ENCODE measurements at regions not wholly inside any gene's neighbourhood (a gene's known extent, or its start where the extent isn't known, plus 50 kb on each side); places are given as distances from the start of the nearest gene placed in this dataset.
"Not testable (repeated sequence)": the region's sequence is repeated elsewhere in the genome, so short reads cannot be mapped to it uniquely, and the experiment has no call there.

DNA sequence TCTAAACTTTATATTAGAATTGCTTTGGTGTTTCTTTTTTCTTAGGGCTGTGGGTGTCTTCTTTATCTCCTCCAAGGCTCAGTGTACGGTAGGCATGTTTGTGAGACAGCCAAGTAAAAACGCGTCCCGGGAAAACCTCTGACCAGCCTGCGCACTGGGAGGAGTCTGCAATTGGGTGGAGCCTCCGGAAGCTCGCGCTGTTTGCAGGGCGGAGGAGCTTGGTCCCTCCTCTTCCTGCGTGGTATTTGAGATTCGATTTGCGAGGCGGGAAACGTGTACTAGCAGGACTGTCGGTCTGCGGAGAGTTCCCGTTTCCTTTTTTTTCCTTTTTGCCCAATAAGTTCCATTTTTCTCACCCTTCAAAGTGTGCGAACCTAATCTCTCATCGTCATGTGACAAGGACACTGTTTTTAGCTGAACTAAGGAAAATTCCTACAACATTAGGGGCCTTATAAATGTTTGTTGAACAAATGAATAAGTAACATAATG, 182.1 kb upstream of the OTX2 start:
- no peak for DNase-seq

DNA sequence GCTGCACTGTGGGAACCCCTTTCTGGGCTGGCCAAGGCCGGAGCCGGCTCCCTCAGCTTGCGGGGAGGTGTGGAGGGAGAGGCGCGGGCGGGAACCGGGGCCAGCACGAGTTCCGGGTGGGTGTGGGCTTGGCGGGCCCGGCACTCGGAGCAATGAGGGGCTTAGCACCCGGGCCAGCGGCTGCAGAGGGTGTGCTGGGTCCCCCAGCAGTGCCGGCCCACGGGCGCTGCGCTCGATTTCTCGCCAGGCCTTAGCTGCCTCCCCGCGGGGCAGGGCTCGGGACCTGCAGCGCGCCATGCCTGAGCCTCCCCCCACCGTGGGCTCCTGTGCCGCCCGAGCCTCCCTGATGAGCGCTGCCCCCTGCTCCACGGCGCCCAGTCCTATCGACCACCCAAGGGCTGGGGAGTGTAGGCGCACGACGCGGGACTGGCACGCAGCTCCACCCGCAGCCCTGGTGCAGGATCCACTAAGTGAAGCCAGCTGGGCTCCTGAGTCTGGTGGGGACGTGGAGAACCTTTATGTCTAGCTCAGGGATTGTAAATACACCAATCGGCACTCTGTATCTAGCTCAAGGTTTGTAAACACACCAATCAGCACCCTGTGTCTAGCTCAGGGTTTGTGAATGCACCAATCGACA, 180.8 kb upstream of the OTX2 start:
- not testable (repeated sequence) for DNase-seq

DNA sequence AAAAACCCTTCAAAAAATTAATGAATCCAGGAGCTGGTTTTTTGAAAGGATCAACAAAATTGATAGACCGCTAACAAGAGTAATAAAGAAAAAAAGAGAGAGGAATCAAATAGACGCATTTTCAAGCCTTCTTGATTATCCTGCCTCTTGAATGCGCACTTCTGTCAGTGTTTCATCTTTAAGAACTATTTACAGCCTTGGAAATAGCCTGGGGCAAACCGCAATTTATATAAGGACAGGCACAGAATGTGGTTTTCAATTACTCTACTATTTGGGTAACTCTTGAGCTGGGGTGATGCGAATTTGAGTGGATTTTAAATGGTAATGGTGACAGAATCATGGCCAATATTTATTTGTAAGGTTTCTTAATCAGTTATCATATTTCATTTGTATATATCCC, 179.1 kb upstream of the OTX2 start:
- DNase-seq = no peak

DNA sequence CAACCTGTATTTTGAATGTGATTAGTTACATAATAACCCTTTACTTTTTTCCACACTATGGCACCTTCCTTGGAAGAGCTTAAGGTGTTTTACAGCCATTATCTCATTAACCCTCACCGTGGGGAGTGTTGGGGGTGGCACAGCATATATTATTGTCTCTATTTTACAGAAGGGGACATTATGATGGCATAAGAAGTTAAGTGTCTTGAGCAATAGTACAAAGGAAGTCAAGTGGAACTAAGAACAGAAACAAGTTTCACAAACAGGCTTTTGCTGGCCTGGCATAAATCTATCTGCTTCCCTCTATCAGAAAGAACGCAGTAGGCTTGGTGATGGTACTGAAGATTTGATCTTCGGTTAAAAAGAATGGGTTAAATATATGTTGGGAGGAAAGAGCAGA, 169.7 kb upstream of the OTX2 start:
- DNase-seq = no peak

DNA sequence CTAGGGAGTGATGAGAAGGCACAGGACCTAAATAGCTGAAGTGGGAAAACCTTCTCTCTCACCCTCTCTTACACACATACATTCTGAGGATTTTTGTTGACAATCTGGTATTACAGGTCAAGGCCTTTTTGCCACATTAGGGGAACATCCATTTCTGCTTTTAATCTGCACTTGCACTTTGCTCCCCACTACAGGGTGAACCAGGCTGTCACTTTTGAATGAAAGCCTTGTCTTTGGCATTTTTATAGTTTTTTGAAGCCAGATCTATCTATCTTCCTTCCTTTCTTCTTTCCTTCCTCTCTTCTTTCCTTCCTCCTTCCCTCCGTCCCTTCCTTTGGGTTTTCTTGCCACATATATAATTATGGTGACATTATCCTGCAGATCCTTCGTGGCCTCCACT, 165.9 kb upstream of the OTX2 start:
- DNase-seq = no peak

DNA sequence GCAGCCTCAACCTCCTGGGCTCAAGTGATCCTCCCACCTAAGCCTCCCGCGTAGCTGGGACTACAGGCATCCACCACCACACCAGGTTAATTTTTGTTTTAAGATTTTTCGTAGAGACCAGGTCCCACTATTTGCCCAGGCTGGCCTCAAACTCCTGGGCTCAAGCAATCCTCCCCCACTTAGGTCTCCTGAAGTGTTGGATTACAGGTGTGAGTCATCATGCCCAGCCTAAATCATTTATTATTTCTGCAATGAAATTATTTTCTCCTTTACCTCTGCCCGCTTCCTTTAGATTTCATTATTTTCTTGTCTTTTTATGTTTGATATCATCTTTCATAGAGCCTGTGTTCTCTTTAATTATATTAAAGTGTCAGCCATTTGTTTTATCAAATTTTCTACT, 165.2 kb upstream of the OTX2 start:
- DNase-seq = no peak

DNA sequence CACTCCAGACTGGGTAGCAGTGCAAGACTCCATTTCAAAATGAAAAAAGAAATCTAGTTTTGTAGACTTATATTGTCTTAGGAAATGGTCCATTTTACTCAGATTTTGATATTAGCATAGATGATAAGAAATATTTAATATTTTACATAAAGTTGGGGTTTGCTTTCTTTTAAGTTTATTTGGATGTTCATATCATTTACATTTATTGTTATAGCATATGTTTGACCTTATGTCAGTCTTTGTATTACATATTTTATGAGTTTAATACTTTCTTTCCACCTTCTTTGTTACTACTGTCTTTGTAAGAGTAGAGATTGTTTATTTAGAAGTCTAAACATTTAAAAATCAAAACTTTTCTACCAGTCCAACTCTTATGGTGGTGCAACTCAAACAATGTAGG, 162.7 kb upstream of the OTX2 start:
- no peak for DNase-seq

DNA sequence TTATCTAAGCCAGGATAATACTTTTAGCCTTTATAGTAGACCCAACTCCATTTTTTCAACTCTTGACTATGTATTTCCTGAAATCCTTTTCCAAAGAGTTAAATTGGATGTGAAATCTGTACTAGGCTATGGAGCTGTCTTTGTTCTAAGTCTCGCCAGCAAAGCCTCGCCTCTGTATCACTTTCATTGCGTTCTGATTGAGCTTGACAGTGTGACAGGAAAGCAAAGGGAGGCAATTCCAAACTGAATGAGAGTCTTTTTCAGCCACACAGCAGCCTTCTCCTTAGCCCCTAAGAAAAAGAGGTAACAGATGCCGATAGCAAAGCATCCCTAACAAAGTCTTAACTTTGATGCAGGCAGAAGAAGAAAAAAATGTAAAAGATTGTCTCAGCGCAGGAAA, 154.6 kb upstream of the OTX2 start:
- no peak for DNase-seq

DNA sequence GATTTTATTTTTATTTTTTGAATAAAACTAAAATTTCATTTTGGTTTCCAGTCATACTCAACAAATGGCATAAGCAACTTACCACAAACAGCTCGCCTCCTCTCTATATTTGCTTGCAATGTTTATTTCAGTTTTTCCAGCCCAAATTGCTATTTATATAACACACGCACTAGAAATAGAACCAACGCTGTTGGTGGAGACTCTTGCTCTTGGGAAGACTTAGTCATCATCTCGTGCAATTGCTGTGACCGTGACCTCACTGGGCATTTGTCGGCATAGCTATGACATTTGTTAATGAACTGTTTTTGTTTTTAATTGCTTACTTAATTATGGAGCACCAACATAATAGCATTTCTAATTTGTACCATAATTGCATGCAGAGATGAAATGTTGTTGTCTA, 153.1 kb upstream of the OTX2 start:
- no peak for DNase-seq

DNA sequence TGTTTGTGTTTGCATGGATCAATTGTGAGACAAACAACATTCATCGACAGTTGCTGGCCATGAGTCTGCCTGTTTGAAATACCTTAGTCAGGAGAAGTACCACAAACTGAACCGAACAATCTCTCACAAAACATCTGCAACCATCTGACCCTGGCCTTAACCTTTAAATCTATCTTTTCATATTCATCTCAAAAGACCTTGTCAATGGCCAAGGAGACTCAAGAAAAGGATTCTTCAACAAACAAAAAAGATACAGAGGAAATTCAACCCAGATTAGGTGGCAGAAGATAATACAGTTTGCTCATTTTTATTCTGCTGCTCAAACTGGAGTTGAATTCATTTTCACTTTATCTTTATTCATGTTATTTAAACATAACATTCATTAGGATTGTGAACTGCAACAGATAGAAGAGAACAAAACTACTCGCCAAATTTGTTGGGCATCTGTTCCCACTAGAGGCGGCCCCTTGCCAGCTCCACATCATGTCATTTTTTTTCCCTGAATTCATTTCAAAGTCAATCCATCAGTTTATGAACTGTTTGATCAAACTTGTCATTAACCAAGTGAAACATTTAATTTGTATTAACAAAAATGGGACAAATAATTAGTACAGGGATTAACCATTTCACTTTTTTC, 152.3 kb upstream of the OTX2 start:
- DNase-seq = no peak

DNA sequence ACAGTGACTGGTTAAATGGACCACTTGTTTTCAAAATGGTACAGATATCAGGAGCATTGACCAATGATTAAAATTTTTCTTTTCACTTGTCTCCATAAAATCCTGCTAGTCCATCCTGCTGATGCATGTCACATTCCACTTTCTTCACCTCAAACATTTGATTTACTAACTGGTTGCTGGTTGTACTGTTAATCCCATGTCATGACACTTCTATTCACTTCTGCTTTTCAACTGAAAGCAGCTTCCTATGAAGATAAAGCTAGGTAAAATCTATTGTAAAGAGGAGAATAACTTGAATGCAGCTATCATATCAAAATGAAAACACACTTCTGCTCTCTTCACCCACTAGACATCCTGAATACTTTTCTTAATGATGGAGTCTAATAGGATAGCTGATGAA, 149.6 kb upstream of the OTX2 start:
- DNase-seq = no peak

DNA sequence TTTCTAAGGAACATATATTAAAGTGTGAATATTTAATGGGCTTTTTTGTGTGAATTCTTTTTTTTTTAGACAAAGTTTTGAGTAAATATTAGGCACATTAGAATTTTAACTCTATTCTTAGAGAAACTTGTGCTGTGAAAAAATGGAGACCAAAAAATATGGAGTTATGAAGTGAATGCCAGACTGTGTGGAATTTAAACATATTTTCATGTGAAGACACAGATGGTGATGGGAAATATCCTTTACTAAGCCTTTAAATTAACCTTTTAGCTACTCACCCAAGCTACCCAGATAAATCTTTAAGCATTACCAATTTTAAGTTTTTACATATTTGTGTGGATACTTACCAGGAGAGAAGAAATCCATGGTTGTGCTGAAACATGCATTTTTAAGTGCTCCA, 148.8 kb upstream of the OTX2 start:
- DNase-seq = no peak

DNA sequence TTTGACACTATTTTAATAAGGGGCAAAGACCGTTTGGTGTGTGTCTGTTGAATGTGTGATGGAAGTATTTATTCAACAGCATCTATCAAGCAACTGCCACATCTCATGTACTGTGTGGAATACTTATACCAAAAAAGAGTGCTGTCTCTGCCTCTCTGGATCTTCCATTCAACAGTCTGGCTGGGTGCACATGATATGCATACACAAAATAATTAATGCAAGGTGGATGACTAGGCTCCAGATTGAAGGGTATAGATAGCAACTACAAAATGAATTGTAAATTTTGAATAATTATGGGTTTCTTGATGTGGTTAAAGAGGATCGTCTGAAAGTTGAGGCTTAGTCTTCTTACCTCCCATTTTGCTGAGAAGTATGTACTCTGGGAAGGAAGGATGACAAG, 145.9 kb upstream of the OTX2 start:
- DNase-seq = no peak

DNA sequence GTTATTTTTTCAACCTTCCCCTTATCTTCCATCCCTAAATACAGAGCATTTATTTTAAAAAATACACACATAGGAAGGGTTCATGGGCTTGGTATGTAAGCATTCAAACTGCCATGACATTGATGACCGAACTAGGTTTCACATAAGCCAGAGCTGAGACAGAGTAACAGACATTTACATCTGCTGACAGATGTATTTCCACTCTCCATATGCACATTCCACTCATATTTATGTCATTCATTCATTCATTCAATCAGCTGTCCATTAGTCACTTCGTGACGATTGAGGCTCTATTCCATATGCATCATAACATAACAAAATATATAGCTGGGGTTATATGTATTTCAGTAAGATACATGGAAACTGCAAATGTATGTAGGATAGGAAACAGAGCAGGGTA, 145.5 kb upstream of the OTX2 start:
- no peak for DNase-seq

DNA sequence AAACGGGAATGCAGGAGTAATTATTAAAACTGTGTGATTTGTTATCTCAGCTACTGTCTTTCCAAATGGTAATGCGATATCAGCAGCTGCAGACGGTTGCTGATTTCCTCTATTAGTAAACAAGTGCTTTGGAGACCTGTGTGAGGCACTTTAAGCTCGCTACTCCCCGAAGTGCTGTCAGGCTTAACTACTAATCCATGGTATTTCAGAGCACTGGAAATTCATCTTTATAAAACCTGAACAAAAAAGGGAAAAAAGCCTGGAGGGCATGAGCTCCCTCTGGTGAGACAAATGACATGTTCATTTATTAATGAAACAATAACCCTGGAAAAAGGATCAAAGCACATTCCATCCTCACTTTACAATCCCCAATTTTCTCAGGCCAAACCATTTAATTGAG, 143.6 kb upstream of the OTX2 start:
- DNase-seq = no peak

DNA sequence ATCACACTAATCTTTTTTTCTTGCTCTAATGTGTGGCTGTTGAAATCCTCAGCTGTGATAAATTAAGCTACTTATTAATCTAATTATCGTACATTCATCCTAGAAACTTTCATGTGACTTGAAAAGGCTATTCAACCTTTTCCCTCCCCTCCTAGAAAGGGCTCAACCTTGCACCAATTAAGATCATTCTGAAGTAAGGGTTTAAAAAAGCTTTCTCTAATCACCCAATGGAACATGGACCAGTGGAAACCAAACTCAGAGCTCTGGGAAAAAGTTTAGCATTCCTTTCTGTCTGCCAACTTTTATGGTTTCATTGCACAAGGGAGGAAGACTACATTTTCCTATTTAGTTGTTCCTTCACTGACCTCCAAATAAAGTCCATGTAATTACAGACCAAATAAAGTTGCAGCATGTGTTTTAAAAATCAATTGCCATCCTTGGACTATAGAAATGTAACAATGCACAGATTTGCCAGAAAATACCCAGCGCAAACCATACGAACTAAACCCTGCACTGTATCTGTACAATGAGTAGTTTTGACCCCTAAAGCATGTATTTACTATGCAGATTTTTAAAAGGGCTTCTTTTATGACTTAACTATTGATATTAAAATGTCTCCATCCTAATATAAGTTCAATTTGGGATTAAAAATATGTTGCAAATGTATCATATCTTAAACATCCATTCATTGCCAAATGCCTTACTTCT, 142.6 kb upstream of the OTX2 start:
- DNase-seq = peak; percentile 6

DNA sequence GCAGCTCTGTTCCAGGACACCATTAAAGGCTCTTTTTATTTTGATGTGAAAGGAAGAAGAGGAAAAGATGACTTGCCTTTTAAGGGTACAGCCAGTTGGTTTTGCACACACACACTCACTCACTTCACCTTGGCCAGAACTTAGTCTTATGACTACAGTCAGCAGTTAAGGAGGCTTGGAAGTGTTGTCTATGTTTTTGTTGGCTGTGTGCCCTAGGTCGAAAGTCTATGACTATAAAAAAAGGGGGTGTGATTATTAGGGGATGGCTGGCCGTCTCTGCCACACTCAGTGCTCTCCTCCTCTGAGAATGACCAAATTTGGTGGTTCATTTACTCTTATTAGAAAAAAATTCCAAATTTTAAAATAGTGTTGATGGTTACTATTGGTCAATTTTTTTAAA, 139.5 kb upstream of the OTX2 start:
- peak; percentile 4 for DNase-seq

DNA sequence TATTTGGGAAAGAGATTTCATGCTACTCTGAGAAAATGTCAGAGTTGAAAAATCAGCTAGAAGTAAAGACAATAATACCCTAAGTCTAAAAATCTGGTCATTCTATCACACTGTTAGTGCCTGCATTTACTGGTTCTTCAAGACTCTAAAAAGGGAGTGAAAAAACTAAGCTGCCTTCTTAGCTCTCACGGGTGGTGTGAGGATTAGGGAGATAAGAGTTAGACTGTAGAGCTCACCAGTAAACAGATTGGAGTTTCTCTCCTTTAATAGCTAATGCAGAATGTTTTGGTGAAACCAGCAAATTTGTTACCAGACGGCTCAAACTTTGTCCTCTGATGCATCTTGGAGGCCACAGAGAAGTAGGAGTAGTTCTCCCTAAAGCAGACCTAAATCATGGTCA, 135.0 kb upstream of the OTX2 start:
- DNase-seq = no peak

DNA sequence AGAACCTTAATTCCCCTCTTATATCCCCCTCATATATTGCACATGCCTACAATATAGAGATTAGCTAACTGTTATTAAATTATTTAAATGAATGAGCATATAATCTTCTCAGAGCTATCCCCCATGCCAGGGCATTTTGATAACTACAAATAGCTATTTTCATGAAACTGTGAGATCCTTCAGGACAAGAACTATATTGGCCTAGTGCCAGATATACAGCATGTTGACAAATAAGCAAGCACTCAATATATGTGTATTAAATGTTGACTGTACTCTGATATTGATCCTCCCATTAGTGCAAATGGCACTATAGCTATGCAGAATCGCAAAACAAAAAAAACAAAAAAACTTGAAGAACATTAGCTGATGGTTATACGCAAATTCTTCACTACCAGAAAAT, 134.1 kb upstream of the OTX2 start:
- no peak for DNase-seq

DNA sequence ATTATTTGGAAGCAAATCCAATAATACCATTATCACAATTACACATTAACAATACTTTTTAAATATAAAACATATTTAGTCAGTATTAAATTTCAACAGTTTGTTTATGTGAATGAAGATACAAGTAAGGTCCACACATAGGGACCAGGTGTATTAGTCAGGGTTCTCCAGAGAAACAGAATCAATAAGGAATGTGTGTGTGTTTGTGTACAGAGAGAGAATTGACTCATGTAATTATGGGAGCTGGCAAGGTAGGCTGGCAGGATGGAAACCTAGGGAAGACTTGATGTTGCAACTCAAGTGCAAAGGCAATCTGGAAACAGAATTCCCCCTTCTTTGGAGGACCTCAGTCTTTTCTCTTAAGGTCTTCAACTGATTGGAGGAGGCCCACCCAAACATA, 123.2 kb upstream of the OTX2 start:
- DNase-seq = no peak

DNA sequence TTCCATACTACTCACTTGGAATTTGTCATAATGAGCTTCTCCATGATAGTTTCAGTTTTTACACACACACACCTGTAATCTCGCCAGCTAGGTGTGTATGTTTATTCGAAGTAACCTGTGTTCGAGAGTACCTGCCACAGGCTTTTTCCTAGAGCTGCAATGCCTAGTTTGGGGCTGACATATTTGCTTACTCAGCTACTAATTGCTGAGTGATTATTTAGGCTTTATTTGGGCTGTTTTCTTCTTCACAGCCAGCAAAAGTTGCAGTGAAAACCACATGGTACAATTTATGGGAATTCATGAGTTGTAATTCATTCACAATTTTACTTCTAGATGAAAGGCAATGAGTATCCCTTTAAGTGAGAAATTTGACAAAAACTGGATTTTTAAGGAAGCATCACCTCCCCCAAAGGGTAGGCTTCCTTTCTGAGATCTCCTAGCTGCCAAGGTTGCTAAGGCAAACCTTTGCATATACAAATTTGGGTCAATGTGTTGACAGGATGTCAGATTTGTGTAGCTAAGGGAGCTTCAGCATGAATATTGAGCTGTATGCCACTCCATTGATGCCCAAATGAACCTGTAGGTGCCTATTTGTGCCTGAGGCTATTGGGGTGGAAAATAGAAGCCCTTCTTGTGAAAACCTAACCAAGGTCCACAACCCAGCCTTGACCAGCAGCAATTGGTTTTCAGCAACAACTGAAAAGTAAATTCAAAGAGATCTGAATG, 108.7 kb upstream of the OTX2 start:
- no peak for DNase-seq

DNA sequence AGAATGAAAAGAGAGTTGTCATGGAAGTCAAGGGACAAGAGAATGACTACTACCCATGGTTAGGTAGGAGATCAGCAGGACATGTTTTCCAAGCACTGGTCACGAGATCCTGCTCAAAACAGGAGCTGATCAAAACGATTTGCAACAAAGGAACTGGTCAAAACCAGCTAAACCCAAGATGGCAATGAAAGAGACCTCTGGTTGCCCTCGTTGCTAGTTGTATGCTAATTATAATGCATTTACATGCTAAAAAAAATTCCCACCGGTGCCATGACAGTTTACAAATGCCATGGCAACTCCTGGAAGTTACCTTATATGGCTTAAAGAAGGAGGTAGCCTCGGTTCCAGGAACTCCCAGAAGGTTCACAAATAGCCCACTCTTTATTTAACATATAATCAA, 95.0 kb upstream of the OTX2 start:
- no peak for DNase-seq

DNA sequence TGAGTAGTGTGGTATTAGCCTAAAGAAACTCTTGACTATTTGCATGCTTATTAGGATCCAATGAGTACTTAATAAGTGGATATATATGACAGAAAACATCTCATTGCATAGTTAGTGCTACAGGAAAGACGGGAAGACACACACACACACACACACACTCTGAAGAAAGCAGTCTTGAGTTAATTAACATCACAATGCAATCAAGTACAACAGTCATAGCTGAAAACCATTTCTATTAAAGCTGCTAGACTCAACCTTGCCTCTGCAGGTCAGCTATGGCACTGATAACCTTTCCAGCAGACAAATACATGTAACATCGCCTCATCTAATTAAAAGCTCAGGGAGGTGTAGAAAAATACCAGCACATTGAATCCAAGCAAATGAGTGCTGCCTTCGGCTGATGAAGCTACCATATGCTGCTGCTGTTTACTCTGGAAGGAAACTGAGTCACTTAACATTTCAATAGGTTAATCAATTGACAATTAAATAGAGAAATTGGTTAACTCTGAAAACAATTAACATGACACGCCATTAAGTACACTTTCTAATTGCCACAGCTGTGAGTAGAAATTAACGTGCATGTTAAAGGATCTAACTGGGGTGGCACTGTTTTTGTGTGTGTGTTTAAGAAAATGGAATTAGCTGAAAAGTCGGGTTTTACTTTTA, 93.2 kb upstream of the OTX2 start:
- no peak for DNase-seq

All from hindlimb muscle (tissue), 1 donor.